ENCODE measurements at regions not wholly inside any gene's neighbourhood (a gene's known extent, or its start where the extent isn't known, plus 50 kb on each side); places are given as distances from the start of the nearest gene placed in this dataset.

DNA sequence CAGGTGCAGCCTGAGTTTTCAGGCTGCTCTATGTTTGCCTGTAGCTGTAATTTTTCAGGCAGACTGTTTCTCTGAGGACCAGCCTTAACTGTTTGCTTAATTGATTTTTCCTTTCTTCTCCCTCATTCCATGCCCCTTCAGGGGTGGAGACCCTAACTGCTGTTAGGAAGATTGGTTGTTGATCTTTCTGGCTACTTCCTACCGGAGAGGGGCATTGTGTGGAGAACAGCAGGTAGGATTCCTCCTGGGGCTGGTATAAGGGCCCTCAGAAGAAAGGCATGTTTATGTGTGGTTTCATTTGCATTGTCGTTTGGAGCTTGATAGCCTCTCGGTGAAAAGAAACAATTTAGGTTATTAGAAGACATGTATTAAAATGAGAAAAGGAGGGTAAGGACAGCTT, 56.9 kb upstream of the GOLGA6L2 start:
- Histone ChIP-seq H3K18ac (ENCODE audit: insufficient read length, low read depth, low read length) (no peak overlapping the region), H3T11ph (ENCODE audit: low read length) (no peak overlapping the region), H3K4ac (ENCODE audit: low read depth, low read length) (no peak overlapping the region), H3K9ac (ENCODE audit: extremely low read depth, insufficient read length, low read length) (no peak overlapping the region), H4K20me1 (ENCODE audit: control insufficient read depth, insufficient read depth, insufficient read length) (no peaks in the 10 kb centered on the region), H2BK15ac (ENCODE audit: low read depth, low read length) (no peak overlapping the region), H2BK20ac (ENCODE audit: low read depth, low read length, poor library complexity, severe bottlenecking) (no peak overlapping the region), H3K79me2 (ENCODE audit: insufficient read depth, low read length) (no peaks in the 10 kb centered on the region; the same call in 1 of the 2 replicates), H3K56ac (ENCODE audit: insufficient read length, low read depth, low read length) (no peak overlapping the region), H2AFZ (ENCODE audit: low read length) (no peak overlapping the region), H4K8ac (replicated peaks; ENCODE audit: insufficient read length, low read depth, low read length) (no peak overlapping the region), H2BK5ac (ENCODE audit: insufficient read length, low read length) (no peak overlapping the region), H3K9me3 (ENCODE audit: control insufficient read depth, low read depth, low read length) (peaks cover 43% of the 10 kb centered on the region), H4K91ac (ENCODE audit: insufficient read length, low read depth, low read length) (no peak overlapping the region), H2AK5ac (ENCODE audit: insufficient read length, low read length) (no peak overlapping the region), H2BK12ac (ENCODE audit: insufficient read length, low read depth, low read length) (no peak overlapping the region), H3K27me3 (ENCODE audit: insufficient read depth, low read length) (no peaks in the 10 kb centered on the region), H3K4me1 (ENCODE audit: insufficient read depth, low read length) (no peaks in the 10 kb centered on the region), H3K4me2 (ENCODE audit: insufficient read depth, insufficient read length, low read length) (no peak overlapping the region), H2BK120ac (ENCODE audit: low read depth, low read length, poor library complexity, severe bottlenecking) (no peak overlapping the region), H3K23ac (ENCODE audit: insufficient read length, low read depth, low read length) (no peak overlapping the region), H3K14ac (ENCODE audit: insufficient read depth, low read length) (no peak overlapping the region), H4K5ac (ENCODE audit: insufficient read length, low read depth, low read length) (no peak overlapping the region), H3K79me1 (ENCODE audit: insufficient read depth, low read depth, low read length, poor library complexity, severe bottlenecking) (no peaks in the 10 kb centered on the region), H3K23me2 (ENCODE audit: insufficient read length, low read depth, low read length, poor library complexity, severe bottlenecking) (no peaks in the 10 kb centered on the region), H3K27ac (ENCODE audit: insufficient read length, low read depth, low read length) (no peak overlapping the region)
- Mint-ChIP-seq H3K9me3 (peaks cover 66 to 69% of the 10 kb centered on the region in 2 experiments), H3K4me3 (peak overlapping the region in 1 of 2 experiments; percentile 6; a peak in 1 of 5 replicates), H3K27me3 (ENCODE audit: low read depth) (peaks cover 3% of the 10 kb centered on the region), H3K36me3 (ENCODE audit: insufficient read depth in 1 of 3, low read depth in 3 of 3) (peaks cover 3 to 8% (median 6%) of the 10 kb centered on the region in 3 experiments; a peak in 5 of 7 replicates), H3K27ac (peak overlapping the region in 1 of 3 experiments; percentile 61; a peak in 2 of 7 replicates), H3K4me1 (peaks cover 22 to 25% of the 10 kb centered on the region in 2 experiments)
- TF ChIP-seq, protein P1, sequence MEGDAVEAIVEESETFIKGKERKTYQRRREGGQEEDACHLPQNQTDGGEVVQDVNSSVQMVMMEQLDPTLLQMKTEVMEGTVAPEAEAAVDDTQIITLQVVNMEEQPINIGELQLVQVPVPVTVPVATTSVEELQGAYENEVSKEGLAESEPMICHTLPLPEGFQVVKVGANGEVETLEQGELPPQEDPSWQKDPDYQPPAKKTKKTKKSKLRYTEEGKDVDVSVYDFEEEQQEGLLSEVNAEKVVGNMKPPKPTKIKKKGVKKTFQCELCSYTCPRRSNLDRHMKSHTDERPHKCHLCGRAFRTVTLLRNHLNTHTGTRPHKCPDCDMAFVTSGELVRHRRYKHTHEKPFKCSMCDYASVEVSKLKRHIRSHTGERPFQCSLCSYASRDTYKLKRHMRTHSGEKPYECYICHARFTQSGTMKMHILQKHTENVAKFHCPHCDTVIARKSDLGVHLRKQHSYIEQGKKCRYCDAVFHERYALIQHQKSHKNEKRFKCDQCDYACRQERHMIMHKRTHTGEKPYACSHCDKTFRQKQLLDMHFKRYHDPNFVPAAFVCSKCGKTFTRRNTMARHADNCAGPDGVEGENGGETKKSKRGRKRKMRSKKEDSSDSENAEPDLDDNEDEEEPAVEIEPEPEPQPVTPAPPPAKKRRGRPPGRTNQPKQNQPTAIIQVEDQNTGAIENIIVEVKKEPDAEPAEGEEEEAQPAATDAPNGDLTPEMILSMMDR (conservative IDR thresholded peaks at IDR 0.05), result no peak
- no peak for DNase-seq
- no CpG with 5 or more reads among the region's 3 CpGs for WGBS (ENCODE audit: extremely low coverage, insufficient read length, low lambda C conversion rate)
